Stimulated activated memory B cell treated with anti-CD40 and anti-IgM and Interleukin-4, amounts not matched to agents 10 μg/mL and 1 μg/mL and 100 μg/mL, for 72 hours (primary cell): ENCODE measurements at regions not wholly inside any gene's neighbourhood (a gene's known extent, or its start where the extent isn't known, plus 50 kb on each side); places are given as distances from the start of the nearest gene placed in this dataset.
A peak's percentile ranks its signal among the peaks of the same experiment; 100 is the strongest.

Source experiments
- ATAC-seq: fragments of 150-1000 bp; cut with Tn5 transposase; 2 replicates; pipeline ENCODE4 v1.10.0; 2021
- H3K27ac Mint-ChIP-seq: one replicate; pipeline ENCODE4 v1.8.0; 2022; ENCODE audit warnings: mild to moderate bottlenecking, mixed read lengths
- H3K27me3 Mint-ChIP-seq: one replicate; pipeline ENCODE4 v1.8.0; 2022; ENCODE audit warnings: mixed read lengths
- H3K36me3 Mint-ChIP-seq: one replicate; pipeline ENCODE4 v1.8.0; 2022; ENCODE audit warnings: mixed read lengths
- H3K4me1 Mint-ChIP-seq: one replicate; pipeline ENCODE4 v1.8.0; 2022; ENCODE audit warnings: mixed read lengths
- H3K4me3 Mint-ChIP-seq: one replicate; pipeline ENCODE4 v1.8.0; 2022; ENCODE audit warnings: mild to moderate bottlenecking, moderate library complexity, mixed read lengths
- H3K9me3 Mint-ChIP-seq: one replicate; pipeline ENCODE4 v1.8.0; 2022; ENCODE audit warnings: mixed read lengths

DNA sequence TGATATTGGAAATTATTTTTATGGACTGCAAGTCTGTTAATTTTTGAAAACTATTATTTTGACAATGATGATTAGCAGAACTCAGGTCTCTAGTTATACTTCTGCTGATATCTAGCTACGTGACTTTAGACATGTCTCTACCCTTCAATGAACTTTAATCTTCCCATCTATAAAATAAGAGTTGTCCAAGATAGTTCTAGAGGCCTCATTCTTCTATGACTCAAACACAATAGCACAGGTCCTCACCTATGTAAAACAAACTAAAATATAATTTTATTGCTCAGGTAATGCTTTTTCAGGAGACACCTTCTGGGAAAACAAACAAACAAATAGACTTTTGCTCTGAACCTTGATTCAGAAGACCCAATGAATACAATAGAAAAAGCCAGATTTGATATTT lies 544.4 kb upstream of the SETBP1 start:
- no peak for ATAC-seq
- Mint-ChIP-seq H3K36me3 (no peaks in the 10 kb centered on the region), H3K9me3 (peaks cover 3% of the 10 kb centered on the region), H3K4me1 (peaks cover 2% of the 10 kb centered on the region), H3K4me3 (no peak overlapping the region), H3K27ac (no peak overlapping the region), H3K27me3 (peaks cover 7% of the 10 kb centered on the region)

DNA sequence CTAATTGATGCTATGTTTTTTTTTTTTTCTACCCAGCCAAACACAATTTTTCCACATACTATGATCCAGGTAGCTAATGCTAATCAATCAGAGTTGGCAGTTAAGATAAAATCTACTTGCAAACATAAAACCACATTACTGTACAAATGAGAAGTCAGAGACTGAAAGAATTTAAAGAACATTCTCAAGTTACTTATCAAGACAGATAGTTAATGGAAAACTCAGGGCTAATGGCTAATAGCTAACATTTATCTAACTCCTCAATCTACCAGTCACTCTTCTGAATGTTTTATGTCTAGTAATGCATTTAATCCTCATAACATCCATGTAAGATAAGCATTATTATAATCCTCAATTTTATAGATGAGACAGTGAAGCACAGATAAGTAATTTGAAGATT lies 537.6 kb upstream of the SETBP1 start:
- Mint-ChIP-seq H3K4me1 (no peaks in the 10 kb centered on the region), H3K36me3 (no peaks in the 10 kb centered on the region), H3K4me3 (no peak overlapping the region), H3K27me3 (no peaks in the 10 kb centered on the region), H3K9me3 (no peaks in the 10 kb centered on the region), H3K27ac (no peak overlapping the region)
- no peak for ATAC-seq

DNA sequence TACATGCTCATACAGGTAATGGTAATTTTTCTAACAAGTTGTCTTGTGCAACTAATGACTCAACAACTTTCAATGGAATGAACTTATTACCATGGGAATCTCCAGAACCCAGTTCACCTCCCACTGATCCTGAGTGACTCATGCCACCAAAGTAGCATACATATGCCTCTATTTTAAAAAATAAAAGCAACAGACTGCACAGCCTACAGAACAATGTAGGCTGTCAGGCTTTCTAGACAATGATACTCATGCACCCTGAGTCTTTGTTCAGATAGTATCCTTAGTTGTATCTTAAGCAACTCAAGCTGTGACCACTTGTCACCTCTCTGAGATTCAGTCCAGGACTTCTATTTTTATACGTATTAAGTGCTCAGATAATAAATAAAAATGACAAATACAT lies 531.0 kb upstream of the SETBP1 start:
- Mint-ChIP-seq H3K36me3 (no peaks in the 10 kb centered on the region), H3K4me1 (no peaks in the 10 kb centered on the region), H3K9me3 (no peaks in the 10 kb centered on the region), H3K27me3 (no peaks in the 10 kb centered on the region), H3K27ac (no peak overlapping the region), H3K4me3 (no peak overlapping the region)
- ATAC-seq = no peak

DNA sequence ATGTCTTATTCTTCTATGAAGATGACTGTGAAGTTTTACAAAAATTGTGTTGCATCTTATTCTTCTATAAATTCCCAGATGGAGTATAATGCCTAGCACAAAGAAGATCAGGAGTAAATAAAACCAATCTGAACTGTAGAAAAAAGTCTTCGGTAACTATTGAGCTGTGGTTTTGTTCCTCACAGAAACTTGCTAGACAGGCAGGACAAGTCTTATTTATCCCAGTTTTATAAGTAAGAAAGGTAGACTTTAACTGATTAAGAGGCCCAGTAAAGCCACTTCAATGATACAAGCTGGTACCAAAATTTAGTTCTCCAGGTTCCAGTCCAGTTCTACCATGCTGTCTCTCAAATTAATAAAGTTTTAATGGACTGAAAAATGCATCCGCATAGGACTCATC lies 526.7 kb upstream of the SETBP1 start:
- no peaks in the 10 kb centered on the region for H3K4me1 Mint-ChIP-seq
- no peak overlapping the region for H3K27ac Mint-ChIP-seq
- no peaks in the 10 kb centered on the region for H3K27me3 Mint-ChIP-seq
- no peaks in the 10 kb centered on the region for H3K9me3 Mint-ChIP-seq
- ATAC-seq = no peak
- H3K4me3 Mint-ChIP-seq = no peak overlapping the region
- no peaks in the 10 kb centered on the region for H3K36me3 Mint-ChIP-seq

DNA sequence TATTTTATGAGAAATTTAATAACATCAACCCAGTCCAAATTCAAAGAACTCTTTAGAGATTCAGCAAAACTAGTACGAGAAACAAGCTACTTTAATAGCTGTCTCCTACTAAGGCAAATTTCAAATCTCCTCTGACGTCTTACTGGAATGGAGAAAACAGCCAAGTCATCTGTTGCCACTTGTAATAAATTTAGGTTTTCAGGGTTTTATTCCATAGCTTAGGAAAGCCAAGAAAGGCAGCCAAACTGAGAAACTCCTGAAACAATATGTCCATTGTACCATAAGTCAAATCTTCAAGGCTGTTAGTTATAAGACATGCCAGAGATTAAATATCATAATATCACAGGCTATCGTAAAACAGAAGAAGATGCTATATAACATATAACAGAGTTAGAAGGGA lies 524.6 kb upstream of the SETBP1 start:
- Mint-ChIP-seq H3K27ac (no peak overlapping the region), H3K4me3 (no peak overlapping the region), H3K4me1 (no peaks in the 10 kb centered on the region), H3K36me3 (no peaks in the 10 kb centered on the region), H3K27me3 (no peaks in the 10 kb centered on the region), H3K9me3 (no peaks in the 10 kb centered on the region)
- no peak for ATAC-seq

DNA sequence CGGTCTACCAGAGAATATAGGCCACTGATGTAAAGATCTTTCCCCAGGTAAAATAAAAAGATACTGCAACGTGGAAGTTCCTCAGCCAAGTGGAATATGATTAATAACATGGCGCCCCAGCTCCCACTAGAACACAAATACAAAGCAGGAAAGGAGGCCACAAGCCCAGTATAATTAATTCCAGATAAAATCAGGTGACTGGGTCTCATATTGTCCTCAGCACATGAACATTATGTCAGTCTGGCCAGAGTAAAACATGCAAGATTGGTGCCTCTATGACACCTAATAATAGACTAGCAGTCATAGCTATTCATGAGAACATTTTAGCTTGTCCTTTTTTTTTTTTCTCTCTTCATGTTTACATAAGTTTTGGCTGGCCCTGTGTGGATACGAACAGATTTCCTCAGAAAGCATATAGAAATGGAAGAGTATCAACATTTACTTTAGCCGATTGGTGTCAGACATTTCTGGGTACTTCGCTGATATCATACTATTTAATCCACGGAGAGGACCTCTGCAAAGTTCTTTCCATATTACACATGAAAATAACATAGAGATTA lies 523.8 kb upstream of the SETBP1 start:
- ATAC-seq = no peak
- H3K4me1 Mint-ChIP-seq = no peaks in the 10 kb centered on the region
- no peaks in the 10 kb centered on the region for H3K27me3 Mint-ChIP-seq
- H3K4me3 Mint-ChIP-seq = no peak overlapping the region
- H3K36me3 Mint-ChIP-seq = no peaks in the 10 kb centered on the region
- no peak overlapping the region for H3K27ac Mint-ChIP-seq
- H3K9me3 Mint-ChIP-seq = no peaks in the 10 kb centered on the region

DNA sequence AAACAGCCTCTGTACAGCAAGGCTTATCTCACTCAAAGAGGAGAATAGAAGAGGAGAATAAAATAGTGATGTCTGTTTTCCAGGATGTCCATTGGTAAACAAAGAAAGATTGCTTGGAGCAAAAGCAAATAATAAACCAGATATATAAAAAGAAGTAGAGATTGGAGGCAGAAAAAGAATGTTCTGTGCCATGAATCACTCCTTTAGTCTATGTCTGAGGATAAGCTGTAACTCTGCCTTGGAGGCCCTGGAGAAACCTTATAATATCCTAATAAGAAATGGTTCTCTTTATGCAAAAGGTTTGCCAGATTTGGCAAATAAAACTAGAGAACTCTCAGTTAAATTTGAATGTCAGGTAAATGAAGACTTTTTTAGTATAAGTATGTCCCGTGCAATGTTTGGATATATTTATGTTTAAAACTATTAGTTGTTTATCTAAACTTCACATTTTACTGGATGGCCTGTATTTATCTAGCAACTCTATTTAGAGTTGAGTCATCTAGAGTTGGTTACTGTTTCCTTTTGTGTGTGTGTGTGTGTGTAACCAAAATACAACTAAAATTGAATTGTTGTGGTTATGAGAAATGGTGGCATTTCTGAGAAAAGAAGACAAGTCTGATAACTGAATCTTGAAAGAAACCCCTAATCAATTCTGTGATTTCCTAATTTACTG lies 510.3 kb upstream of the SETBP1 start:
- Mint-ChIP-seq H3K27ac (no peak overlapping the region), H3K4me3 (no peak overlapping the region), H3K4me1 (no peaks in the 10 kb centered on the region), H3K36me3 (no peaks in the 10 kb centered on the region), H3K9me3 (no peaks in the 10 kb centered on the region), H3K27me3 (peaks cover 9% of the 10 kb centered on the region)
- ATAC-seq = no peak

DNA sequence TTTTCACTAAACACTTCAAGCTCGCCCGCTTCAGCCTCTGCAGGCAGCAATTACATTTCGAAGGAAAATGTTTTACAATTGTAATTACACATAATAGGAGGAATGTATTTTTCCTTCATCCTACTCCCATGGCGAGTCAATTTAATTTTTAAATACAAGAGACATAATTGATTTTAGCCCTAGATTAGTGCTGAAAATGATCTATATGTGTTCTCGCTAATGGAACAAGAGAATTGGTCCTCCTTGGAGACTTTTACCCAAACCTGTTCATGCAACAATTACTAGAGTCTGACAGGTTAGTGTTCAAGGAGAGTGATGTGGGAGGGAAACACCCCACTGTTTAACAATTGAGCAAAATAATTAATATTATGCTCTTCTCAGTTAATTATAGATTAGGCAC lies 509.4 kb upstream of the SETBP1 start:
- peaks cover 13% of the 10 kb centered on the region for H3K27me3 Mint-ChIP-seq
- no peak overlapping the region for H3K4me3 Mint-ChIP-seq
- no peaks in the 10 kb centered on the region for H3K9me3 Mint-ChIP-seq
- no peak overlapping the region for H3K27ac Mint-ChIP-seq
- no peaks in the 10 kb centered on the region for H3K4me1 Mint-ChIP-seq
- ATAC-seq = no peak
- H3K36me3 Mint-ChIP-seq = no peaks in the 10 kb centered on the region

DNA sequence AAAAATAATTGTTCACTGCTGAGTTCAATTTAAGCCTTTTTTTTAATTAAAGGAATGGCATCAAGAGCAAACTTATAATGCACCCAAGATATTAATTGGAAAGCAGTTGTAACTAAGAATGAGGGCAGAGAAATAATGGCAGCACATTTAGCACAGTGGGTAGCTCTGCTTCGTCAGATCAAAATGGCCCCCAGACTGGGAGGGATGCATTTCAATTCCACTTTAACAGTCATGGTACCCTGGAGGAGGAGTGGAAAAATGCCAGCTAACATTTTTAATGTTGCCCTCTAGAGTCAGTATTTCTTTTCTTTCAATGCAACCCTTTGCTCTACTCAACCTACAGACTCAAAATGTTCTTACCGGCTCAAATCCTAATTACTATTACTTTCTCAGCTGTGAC lies 504.8 kb upstream of the SETBP1 start:
- no peak for ATAC-seq
- Mint-ChIP-seq H3K4me1 (no peaks in the 10 kb centered on the region), H3K36me3 (no peaks in the 10 kb centered on the region), H3K4me3 (no peak overlapping the region), H3K9me3 (no peaks in the 10 kb centered on the region), H3K27ac (no peak overlapping the region), H3K27me3 (peaks cover 13% of the 10 kb centered on the region)

DNA sequence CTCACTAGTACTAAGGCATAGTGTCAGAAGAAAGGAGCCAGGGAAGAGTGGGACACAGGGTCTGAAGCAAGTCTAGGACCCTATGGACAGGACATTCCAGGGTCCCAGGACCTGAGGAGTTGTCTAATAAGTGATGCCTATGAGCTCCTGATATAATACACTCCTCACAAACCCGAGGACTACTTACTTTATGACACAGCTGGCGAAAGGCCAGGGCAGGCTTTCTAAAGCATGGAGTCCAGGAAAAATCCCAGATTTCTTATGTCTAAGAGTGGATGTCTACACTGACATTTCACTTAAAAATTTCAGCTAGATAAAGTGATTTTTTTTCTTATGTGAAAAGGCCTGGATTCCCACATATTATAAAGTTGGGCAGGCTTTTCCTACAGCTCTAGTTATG lies 502.2 kb upstream of the SETBP1 start:
- Mint-ChIP-seq H3K4me3 (no peak overlapping the region), H3K27me3 (peaks cover 15% of the 10 kb centered on the region), H3K4me1 (no peaks in the 10 kb centered on the region), H3K9me3 (no peaks in the 10 kb centered on the region), H3K27ac (no peak overlapping the region), H3K36me3 (no peaks in the 10 kb centered on the region)
- peak; percentile 39 for ATAC-seq

DNA sequence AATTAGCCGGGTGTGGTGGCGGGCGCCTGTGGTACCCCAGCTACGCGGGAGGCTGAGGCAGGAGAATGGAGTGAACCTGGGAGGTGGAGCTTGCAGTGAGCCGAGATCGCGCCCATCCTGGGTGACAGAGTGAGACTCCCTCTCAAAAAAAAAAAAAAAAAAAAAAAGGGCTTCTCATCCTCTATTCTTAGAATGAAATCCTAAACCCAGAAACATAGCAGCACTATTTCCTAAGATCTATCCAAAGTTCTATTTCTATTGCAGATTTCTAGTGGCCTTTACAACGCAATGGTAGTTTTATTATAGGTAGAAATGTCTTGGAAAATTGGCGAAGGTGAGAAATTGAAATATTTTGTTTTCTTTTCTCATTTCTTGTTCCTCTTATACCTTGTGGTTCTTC lies 501.0 kb upstream of the SETBP1 start:
- H3K27ac Mint-ChIP-seq = no peak overlapping the region
- no peaks in the 10 kb centered on the region for H3K4me1 Mint-ChIP-seq
- peaks cover 18% of the 10 kb centered on the region for H3K27me3 Mint-ChIP-seq
- H3K4me3 Mint-ChIP-seq = no peak overlapping the region
- ATAC-seq = no peak
- H3K9me3 Mint-ChIP-seq = no peaks in the 10 kb centered on the region
- H3K36me3 Mint-ChIP-seq = no peaks in the 10 kb centered on the region

DNA sequence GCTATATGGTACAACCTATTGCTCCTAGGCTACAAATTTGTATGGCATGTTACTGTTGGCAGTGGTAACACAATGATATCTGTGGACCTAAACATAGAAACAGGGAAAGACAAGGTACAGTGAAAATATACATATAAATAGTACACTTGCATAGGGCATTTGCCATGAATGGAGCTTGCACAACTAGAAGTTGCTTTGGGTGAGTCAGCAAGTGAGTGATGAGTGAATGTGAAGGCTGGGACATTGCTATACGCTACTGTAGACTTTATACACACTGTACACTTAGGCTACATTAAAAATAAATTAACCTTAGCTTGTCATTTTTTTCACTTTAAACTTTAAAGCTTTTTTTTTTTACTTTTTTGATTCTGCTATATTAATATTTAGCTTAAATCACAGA lies 500.0 kb upstream of the SETBP1 start:
- no peak for ATAC-seq
- Mint-ChIP-seq H3K4me1 (no peaks in the 10 kb centered on the region), H3K9me3 (no peaks in the 10 kb centered on the region), H3K27ac (no peak overlapping the region), H3K36me3 (no peaks in the 10 kb centered on the region), H3K27me3 (peaks cover 8% of the 10 kb centered on the region), H3K4me3 (no peak overlapping the region)

DNA sequence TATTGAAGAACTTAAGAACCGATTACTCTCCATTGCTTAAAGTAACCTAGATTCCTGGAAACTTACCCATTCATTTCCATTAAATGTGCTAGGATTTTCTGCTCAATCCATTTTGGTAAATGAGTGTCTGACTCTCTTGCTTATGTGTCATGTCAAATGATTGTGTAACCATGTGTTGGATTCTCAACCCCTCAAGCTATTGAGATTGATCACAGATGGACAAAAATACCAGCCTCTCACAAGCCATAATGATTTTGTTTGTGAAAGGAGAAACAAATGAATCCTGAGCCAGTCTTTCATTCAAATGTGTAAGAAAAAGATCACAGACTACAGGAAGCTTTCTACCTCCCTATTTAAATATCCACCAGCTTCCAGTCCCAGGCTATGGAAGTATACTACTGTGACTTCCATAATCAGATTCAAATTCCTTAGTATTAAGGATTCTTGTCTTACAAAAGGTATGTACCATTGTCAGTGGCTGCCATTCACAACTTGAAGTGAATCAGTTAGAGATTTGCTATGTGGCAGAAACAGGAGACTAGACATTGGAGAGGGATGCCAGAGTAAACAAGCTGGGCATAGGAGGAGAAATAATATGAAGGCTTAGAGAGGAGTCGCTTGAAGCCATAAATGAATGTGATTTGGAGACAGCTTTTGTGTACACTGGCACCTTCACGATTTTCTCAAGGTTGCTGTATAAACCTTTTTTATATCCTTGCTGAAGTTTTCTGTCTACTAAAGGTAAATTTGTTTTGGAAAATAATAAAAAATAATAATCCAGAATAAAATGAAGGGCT lies 498.5 kb upstream of the SETBP1 start:
- no peaks in the 10 kb centered on the region for H3K4me1 Mint-ChIP-seq
- no peaks in the 10 kb centered on the region for H3K9me3 Mint-ChIP-seq
- H3K27me3 Mint-ChIP-seq = peaks cover 8% of the 10 kb centered on the region
- no peak overlapping the region for H3K27ac Mint-ChIP-seq
- ATAC-seq = no peak
- H3K4me3 Mint-ChIP-seq = no peak overlapping the region
- no peaks in the 10 kb centered on the region for H3K36me3 Mint-ChIP-seq

DNA sequence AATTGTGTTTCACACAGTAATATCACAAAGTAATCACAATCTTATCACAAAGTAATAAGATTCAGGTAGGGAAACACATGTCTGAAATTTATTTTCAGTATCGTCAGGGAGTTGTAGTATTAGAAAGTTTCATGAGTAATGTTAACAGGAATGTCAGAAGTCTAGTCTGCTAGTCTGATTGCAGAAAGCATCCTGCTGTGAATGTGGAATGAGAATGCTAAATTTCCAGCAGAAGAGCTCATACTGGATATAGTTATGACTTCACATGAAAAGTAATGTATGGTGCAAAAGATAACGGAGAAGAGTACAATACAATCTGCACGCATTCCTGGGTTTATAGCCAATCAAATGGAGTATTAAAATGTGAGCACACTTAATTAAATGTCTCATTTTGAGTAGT lies 494.7 kb upstream of the SETBP1 start:
- no peaks in the 10 kb centered on the region for H3K9me3 Mint-ChIP-seq
- no peak for ATAC-seq
- H3K36me3 Mint-ChIP-seq = no peaks in the 10 kb centered on the region
- H3K27ac Mint-ChIP-seq = no peak overlapping the region
- H3K27me3 Mint-ChIP-seq = peaks cover 8% of the 10 kb centered on the region
- H3K4me3 Mint-ChIP-seq = no peak overlapping the region
- H3K4me1 Mint-ChIP-seq = no peaks in the 10 kb centered on the region

DNA sequence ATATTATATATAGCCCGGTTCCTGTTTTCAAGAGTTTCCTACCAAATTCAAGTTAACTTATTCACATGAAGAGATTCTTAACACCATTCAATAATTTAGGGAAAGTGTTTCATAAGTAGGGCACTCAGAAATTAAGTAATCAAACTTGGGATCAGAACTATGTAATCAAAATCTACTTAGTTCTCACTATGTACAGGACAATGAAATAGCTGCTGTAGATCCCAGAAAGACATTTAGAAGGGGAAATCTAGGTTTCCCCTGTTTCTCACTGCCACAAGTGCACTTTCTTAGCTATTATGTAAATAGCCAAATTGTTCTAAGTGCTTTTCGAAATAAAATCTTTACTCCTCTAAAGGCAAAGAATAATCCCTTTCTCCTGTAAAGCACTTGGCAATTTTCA lies 493.6 kb upstream of the SETBP1 start:
- Mint-ChIP-seq H3K4me3 (no peak overlapping the region), H3K36me3 (no peaks in the 10 kb centered on the region), H3K27me3 (peaks cover 8% of the 10 kb centered on the region), H3K9me3 (no peaks in the 10 kb centered on the region), H3K27ac (no peak overlapping the region), H3K4me1 (no peaks in the 10 kb centered on the region)
- ATAC-seq = no peak
